HG03095 (cell line): ENCODE measurements at regions not wholly inside any gene's neighbourhood (a gene's known extent, or its start where the extent isn't known, plus 50 kb on each side); places are given as distances from the start of the nearest gene placed in this dataset.

Source experiments
- ATAC-seq: cut with Tn5 transposase; IDR thresholded peaks from one replicate; pipeline ENCODE4 v1.9.1; 2021; ENCODE audit warnings: moderate library complexity; ENCODE audit not compliant: unreplicated experiment

DNA sequence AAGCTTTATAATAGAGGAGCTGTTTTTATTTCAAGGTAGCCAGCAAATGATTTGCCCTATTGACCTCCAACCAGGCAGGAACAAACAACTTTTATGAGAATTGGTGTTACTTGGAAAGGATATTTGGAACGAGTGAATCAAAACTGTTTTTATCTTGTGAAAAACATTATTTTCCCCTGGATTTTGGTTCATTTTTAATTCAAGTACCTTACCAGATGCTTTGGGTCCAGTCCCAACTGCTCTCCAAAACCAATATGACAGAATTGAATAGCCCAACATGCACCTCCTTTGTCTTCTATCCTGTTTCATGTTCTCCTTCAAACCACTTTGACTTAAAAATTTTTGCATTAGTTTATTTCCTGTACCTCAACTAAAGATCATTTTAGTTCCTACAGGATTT is 178.6 kb upstream of the RBMS1 start:
- ATAC-seq: no peak

DNA sequence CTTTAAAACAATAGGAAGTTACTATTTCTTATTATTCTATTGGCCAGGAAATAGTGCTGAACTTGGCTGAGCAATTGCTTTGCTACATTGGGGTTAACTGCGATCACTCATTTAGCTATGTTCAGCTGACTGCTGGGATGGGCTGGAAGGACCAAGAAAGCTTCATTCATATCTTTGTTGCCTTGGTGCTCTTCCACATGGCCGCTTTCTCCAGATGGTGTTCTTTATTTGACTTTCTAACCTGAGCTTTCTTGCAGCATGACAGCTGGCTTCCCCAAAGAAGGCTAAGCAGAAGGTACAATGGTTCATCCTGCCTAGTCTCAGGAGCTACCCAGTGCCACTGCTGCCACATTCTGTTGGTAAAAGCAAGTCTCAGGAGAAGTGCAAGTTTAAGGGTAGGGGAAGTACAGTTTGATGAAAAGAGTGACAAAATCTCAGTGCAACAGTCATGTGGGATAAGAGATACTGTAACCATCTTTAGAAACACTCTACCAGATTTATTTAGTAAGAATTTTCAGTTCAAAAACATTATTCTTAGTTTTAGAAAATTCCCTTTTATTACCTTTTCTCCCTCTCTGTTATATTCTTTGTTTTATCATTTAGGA is 180.6 kb upstream of the RBMS1 start:
- no peak for ATAC-seq

DNA sequence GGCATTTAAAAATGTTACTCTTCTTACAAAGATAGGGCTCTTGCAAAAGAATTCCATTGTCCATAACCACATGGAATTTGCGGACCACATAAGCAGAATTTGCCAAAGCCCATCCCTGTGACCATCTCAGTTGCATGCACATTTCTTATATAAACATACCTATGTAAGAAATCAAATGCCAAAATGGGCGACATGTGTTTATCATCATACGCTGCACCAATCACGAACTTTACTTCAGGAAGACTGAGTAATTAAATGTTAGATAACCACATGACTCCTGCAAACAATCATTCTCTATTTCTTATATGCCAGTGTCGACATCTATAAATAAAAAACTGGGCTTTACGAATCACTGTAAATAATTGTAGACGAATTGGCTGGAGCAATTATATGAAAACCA is 186.1 kb upstream of the RBMS1 start:
- no peak for ATAC-seq

DNA sequence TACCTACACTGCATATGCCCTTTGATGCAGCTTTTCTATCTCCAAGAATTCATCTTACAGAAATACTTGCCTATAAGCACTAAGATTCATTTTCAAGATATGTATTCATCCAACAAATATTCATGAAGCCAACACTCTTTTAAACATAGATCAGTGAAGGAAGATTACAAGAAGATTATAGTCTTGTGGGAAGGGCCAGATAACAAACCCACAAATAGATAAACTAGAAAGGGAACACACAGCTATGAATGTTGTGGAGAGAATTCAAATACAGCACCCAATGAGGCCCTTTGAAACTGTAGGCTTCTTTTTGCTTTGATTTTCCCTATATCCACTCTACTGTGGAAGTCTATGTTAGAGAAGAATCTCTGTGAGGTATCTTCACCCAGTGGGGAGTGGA is 186.7 kb upstream of the RBMS1 start:
- no peak for ATAC-seq

DNA sequence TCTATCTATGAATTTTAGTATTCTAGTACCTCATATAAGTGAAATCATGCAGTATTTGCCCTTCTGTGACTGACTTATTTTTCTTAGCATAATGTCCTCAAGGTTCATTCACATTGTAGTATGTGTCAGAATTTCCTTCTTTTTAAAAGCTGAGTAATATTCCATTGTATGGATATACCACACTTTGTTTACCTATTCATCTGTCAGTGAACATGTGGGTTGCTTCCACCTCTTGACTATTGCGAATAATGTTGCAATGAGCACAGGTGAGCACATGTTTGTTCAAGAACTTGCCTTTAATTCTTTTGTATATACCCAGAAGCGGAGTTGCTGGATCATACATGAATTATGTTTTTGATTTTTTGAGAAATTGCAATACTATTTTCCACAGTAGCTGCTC is 187.4 kb upstream of the RBMS1 start:
- no peak for ATAC-seq

DNA sequence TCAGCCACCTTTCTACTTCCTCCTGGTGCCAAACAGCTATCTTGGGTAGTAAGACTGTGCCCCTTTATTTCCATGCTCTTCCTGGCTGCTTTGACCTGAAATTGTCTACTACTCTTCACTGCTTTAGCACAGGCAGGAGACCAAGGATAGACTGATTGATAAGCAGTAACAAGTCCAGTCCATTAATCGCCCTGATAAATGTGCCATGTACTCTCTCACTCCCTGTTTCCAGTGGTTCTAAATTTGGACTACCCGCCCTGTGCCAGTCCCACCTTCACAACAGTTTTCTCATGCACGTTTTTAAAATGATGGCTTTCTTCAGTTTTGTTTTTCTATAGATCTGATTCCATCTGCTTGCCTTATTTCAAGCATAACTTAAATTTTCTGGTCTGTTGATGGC is 189.6 kb upstream of the RBMS1 start:
- no peak for ATAC-seq

DNA sequence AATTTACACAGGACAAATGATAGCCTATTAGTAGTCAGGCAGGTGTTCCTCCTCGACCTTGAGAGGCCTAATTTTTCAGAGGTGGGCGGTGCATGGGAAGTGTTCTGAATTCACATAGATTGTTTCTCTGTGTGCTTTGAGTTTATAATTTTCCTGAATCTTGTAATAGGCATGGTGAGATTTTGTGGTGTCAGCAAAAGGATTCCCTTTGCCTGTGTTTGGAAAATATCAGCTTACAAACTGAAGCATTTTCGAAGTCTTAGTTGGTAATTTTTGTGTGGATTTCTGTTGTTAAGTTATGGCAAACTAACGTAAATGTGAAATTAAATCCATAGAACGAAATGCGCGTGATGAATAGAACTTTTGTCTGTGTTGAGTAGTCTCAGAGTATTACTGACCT is 194.0 kb upstream of the RBMS1 start:
- ATAC-seq: no peak

DNA sequence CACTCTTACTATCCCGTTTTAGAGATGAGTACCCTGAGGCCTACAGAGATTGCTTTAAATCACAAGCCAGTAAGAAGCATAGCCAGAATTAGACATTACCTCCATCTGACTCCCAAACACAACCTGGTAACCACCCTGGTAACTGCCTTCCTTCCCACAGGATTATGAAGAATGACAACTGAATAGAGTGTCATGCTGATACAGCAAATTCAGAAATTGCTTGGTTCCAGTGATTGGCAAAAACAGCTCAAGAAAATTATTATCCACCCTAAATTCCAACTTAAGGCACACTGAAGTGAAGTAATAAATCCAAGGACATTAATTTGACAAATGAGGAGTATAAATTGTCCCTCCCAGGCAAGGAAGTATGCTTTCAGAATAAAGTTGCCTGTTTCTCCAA is 195.8 kb upstream of the RBMS1 start:
- ATAC-seq: no peak

DNA sequence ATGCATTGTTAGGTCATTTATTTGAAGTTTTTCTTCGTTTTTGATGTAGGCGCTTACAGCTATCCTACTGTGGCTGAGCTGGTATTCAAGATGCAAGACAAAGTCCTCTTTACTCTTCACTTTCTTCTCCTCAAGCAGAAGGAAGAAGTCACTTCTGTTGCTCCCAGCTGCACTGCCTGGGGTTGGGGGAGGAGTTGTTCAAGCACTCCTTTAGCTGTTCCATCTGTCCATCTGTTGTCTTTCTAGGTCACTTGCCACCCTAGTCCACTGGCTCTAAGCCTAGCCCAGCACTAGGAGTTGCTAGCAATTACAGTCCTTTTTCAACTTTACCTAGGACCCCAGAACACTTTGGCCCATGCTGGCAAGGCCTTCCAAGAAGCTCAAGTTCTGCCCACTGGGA is 200.6 kb upstream of the RBMS1 start:
- no peak for ATAC-seq

DNA sequence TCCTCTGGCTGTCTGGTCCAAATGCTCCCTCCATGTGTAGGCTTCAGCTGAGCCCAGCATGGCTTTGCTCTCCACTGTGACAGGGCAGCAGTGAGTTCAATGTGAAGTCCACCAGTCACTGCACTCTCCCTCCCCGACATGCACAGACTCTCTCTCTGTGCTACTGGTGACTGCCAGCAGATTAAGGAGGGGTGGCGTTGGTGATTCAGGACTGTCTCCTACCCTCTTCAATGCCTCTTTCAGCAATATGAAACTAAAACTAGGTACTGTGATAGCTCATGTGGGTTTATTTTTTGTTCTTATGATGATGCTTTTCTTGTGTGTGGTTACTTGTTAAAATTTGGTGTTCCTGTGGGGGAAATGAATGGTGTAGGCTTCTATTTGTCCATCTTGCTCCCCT is 201.0 kb upstream of the RBMS1 start:
- ATAC-seq: no peak

DNA sequence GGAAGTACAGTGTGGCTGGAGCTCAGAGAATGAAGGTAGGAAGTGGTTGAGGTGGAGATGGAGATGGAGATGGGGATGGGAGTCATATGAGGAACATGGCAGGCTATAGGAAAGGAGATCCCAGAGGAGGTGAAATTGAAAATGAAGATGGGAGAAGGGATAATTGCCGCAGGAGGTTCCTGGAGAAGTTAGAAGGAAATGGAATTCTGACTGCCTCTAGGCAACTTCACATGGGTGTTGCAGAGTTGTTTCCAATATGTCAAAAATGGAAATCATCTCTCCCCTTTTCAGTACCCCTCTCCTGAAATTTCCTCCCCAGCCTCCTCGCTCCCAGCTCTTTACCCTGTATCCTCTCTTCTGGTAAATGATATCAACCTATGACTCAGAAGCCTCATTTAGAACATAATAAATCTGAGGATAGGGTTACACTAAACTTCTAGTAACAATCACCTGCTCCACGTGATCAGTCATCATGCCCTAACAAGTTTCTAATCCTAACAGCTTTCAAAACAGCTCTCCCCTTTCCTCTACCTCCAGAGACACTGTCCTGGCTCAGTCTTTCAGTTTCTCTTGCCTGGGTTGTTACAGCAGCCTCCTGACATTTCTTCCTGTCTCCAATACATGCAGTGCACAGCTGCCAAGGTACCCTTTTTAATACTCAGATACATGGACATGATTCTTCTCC is 201.9 kb upstream of the RBMS1 start:
- ATAC-seq: no peak

DNA sequence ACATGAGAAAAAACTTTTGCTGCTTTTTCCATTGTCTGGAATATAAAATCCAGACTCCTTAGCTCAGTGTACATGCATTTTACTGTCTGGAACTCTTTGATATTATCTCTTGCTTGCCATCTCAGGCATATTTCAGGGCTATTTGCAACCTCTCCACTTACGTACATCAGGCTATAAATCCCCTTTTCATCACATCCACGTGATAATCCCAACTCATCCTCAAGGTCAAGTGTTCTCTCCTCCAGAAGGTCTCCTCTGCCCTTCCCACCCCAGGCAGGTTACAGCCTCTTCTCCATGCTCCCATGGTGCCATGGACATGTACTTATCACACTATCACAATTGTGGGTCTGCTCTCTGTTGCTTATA is 202.5 kb upstream of the RBMS1 start:
- no peak for ATAC-seq

DNA sequence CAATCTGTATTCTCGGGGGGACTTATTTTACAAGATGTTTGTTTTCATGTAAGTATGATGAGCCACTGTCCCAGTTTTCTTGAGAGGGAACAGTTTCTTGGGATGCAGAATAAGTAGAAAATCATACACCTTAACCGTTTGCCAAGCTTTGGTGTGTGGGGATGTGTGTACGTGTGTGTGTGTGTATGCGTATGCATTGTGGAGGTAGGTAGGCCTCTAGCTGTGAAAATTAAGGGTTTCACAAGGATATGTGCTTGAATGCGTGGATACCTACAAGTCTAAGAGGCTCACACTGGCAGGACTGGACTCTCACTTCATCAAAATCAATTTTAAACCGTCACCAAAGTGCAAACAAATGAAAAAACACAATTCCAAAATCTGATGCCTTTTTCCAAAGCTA is 204.2 kb upstream of the RBMS1 start:
- no peak for ATAC-seq

DNA sequence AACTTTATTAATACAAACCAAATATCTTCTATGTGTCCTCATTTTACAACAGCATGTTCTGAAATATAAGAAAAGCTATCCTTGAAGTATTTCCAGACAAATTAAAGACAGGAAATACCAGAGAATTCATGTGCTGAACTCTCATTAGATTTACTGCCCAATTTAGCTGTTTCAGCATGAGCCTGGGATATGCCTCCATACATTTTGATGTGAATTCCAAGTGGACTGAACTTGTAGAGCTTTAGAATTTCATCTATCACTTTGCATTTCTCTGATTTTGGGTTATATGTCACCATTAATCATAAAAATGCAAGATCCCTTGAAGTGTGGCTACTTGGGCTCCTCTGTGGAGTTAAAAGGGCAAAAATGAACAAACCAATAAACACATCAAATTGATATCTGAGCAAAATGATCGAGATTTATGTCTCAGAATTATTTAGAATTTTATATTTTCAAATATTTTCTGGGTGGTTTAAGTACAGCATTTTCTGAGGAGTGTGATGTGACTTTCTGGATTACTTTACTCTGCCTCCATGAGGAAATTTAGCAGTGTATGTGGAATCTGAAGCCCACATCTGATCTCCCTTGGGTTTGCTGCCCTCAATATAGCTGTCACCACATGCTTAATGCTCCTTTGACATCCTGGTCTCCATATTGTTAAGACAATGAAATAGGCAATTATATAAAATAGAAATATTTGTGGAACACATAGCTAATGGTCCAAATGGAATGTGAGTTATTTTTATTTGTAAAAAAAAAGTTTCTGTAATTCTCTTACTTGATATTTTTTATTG is 206.6 kb upstream of the RBMS1 start:
- ATAC-seq: no peak

DNA sequence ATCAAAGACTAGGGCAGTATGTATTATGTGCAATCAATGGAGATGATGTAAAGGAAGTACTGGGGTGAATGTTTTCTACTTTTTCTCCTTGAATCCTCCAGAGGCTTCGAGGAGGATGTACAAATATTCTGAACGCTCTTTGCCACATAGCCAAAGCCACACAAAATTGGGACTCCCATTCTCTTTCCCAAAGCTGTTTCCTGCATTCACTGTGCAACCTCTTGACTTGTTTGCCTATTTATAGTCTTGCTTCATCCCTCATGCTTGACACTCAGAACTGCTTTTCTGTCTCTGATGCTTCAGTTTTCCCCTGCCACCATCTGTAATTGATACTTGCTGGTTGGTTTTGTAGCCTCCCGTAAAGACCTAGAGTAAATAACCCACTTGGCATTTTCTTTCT is 208.2 kb upstream of the RBMS1 start:
- ATAC-seq: no peak

DNA sequence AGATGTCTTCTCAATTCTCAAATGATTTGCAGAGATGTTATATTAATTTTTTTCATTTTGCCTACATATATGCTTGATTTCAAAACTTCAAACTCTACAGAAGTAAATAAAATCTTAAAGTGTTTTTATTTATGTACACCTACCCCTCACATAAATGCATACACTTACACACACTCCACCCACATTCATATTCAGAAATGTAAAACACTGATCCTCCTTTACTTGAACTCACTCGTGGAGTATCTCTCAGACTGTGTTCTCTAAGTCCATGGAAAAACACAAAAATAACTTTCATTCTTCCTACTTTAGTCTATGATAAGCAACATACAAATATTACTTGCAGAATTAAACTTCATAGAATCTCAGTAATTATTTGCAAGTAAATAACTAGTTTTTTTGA is 209.1 kb upstream of the RBMS1 start:
- no peak for ATAC-seq

DNA sequence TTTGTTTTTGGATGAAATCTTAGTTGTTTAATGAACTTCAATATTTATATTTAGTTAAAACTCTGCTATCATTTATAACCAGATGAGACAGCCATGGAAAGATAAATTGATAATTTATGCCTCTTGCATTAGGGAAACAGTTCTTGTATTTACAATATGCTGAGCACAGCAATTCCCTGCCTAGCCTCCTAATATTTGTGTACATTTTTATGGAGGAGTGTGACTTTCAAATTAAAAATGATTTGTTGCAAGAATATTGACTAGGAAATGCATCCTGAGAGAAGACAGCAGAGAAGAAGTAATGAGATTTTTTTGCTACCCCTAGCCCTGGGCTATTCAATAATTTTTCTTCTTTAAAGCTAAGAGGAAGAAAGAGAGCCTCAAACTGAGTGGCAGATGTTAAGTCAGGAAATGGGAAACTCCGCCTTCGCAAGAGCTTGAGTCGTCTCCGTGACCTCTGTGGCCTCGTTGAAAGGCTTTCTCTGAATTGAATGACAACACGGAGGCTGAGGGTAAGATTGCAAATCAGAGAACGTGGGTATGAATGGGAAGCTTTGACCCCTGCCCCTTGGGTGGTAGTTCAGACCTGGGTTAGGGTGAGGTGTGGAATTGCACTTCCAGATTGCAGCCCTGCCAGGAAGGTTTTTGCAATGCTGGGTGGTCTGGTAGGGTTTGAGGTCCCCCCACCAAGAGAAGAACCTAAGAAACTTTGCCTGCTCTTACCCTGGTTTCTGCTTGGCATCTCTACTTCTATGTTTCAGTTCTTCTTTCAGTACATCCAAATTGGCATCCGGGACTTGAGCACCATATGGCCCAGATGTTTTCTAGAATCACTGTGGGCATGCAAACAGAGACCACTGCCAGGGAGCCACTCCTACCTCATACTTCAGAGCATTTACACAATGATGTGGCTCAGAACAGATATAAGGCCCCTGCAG is 210.3 kb upstream of the RBMS1 start:
- peak; percentile 77 for ATAC-seq

DNA sequence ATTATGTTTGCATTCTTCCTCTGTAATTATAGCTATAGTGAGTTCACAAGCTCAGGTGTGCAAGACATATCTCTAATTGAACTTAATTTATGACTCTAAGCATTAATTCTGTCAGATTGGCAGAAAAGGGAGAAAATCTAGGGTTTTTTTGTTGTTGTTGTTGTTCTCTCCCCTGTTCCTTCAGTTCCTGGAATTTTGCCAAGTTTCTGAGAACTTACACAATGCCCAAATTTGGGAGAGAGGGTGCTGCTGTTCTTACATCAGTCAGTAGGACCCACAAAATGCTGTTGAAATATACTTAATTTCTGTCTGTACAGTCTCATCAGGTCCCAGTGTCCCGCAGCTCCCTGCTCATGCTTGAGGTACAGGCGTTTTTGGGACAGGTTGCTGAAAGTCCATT is 221.8 kb upstream of the RBMS1 start:
- ATAC-seq: no peak

DNA sequence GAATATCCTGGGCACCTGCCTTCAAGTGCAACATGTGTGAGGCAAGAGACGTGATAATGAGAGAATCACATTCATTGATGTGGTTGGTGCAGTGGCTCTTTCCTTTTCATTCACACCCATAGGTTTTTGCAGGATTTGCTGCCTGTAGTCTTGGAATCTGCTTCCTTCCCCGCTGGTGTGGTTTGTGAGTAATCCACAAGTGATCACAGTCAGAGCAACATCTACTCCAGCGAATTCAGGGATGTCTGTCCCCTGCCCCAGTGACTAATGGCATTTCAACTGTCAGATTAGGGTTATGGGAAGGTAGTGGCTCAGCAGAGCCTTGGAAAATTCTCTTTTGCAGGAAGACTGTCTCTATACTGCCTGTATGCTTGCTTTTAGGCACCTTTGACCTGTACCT is 225.5 kb upstream of the RBMS1 start:
- ATAC-seq: no peak

DNA sequence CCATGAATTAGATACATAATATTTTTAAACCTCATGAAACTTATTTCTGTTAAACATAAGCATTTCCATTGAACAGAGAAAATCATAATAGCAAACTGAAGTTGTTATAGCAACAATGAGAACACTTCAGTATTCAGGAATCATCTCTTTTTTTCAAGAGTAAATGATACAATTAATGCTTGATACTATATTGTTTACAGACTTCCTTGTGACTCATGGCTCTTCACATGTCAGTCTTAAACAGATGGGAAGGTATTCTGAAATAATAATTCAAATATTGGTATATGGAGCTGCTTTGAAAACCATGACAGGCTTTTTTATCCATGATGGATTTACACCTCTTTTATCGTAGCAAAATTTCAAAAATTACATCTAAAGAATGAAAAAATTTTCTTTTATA is 226.5 kb upstream of the RBMS1 start:
- no peak for ATAC-seq
